IMR-90 (cell line): ENCODE measurements at regions not wholly inside any gene's neighbourhood (a gene's known extent, or its start where the extent isn't known, plus 50 kb on each side); places are given as distances from the start of the nearest gene placed in this dataset.

ENCODE experiments used
- ATAC-seq: fragments of 200-7000 bp; cut with Tn5 transposase; 2 replicates; pipeline ENCODE4 v1.9.1; 2020; ENCODE audit warnings: low read depth, mild to moderate bottlenecking, moderate library complexity
- BruUV-seq: library from RNA; stranded (reverse); fragments of 400-500 nt; replicated peaks from 2 replicates; lab custom pipeline; 2021; lab: Mats Ljungman, UMichigan
- CTCF ChIA-PET: fragments of 300-600 bp; formaldehyde crosslinking; extraction: SDS; loops from one replicate; lab custom pipeline; 2021; ENCODE audit warnings: antibody characterized with exemption; lab: Yijun Ruan, JAX
- POLR2A ChIA-PET: fragments of 300-600 bp; sonication (Branson Sonifier 250); formaldehyde crosslinking; loops from one replicate; lab custom pipeline; 2022; ENCODE audit warnings: antibody characterized with exemption; ENCODE audit not compliant: unreplicated experiment; lab: Charles Lee
- DNase-seq: peaks from one replicate; pipeline ENCODE4 v3.0.0; 2013
- H2AFZ ChIP-seq: replicated peaks from 2 replicates; pipeline ENCODE3; 2013; ENCODE audit warnings: low read length, mild to moderate bottlenecking; ENCODE audit not compliant: poor library complexity
- H2AK5ac ChIP-seq: 2 replicates; pipeline ENCODE4 v1.6.1; 2013; ENCODE audit warnings: low read depth, low read length, inconsistent platforms
- H2AK9ac ChIP-seq: replicated peaks from 2 replicates; pipeline ENCODE3; 2013; ENCODE audit warnings: mild to moderate bottlenecking, low read depth, low read length, moderate library complexity; ENCODE audit not compliant: poor library complexity
- H2BK120ac ChIP-seq: 2 replicates; pipeline ENCODE4 v1.6.1; 2013; ENCODE audit warnings: low read depth, low read length, inconsistent platforms
- H2BK15ac ChIP-seq: 3 replicates; pipeline ENCODE4 v1.6.1; 2013; ENCODE audit warnings: low read depth, low read length, inconsistent platforms
- H2BK20ac ChIP-seq: 2 replicates; pipeline ENCODE4 v1.6.1; 2013; ENCODE audit warnings: low read depth, mild to moderate bottlenecking, inconsistent platforms, low read length, moderate library complexity
- H2BK5ac ChIP-seq: 2 replicates; pipeline ENCODE4 v1.6.1; 2013; ENCODE audit warnings: mild to moderate bottlenecking, low read depth, low read length, inconsistent platforms; ENCODE audit not compliant: poor library complexity, severe bottlenecking
- H3K14ac ChIP-seq: replicated peaks from 2 replicates; pipeline ENCODE4 v1.6.1; 2013; ENCODE audit warnings: low read depth, low read length, inconsistent platforms
- H3K18ac ChIP-seq: 2 replicates; pipeline ENCODE4 v1.6.1; 2013; ENCODE audit warnings: low read depth, low read length, control low read depth
- H3K23ac ChIP-seq: 2 replicates; pipeline ENCODE4 v1.6.1; 2013; ENCODE audit warnings: low read depth, low read length, inconsistent platforms
- H3K27ac ChIP-seq: 2 replicates; pipeline ENCODE4 v1.5.1; 2013; ENCODE audit warnings: mild to moderate bottlenecking, control low read depth, low read length; ENCODE audit not compliant: insufficient read depth
- H3K27me3 ChIP-seq: 2 replicates; pipeline ENCODE4 v1.6.1; 2013; ENCODE audit warnings: low read length; ENCODE audit not compliant: control insufficient read depth, insufficient read depth
- H3K36me3 ChIP-seq: 2 replicates; pipeline ENCODE4 v1.6.1; 2013; ENCODE audit warnings: low read length, mixed read lengths; ENCODE audit not compliant: control insufficient read depth, insufficient read depth
- H3K4ac ChIP-seq: 2 replicates; pipeline ENCODE4 v1.6.1; 2013; ENCODE audit warnings: low read depth, low read length, inconsistent platforms
- H3K4me1 ChIP-seq: 2 replicates; pipeline ENCODE4 v1.6.1; 2013; ENCODE audit warnings: low read length, mixed read lengths; ENCODE audit not compliant: control insufficient read depth, insufficient read depth
- H3K4me2 ChIP-seq: 2 replicates; pipeline ENCODE4 v1.6.1; 2013; ENCODE audit warnings: low read depth, mild to moderate bottlenecking, control low read depth, low read length, moderate library complexity
- H3K4me3 ChIP-seq: 2 replicates; pipeline ENCODE4 v1.5.1; 2013; ENCODE audit warnings: low read depth, mild to moderate bottlenecking, control low read depth, low read length, moderate library complexity; ENCODE audit not compliant: insufficient read depth
- H3K56ac ChIP-seq: 2 replicates; pipeline ENCODE4 v1.6.1; 2013; ENCODE audit warnings: low read length, inconsistent platforms; ENCODE audit not compliant: insufficient read depth; ENCODE audit errors: extremely low read depth
- H3K79me1 ChIP-seq, 2 experiments: 2 replicates each; pipeline ENCODE4 v1.6.1; 2013; ENCODE audit warnings: low read length in 2 of 2, inconsistent platforms in 1 of 2, low read depth in 1 of 2
- H3K9ac ChIP-seq: 2 replicates; pipeline ENCODE4 v1.6.1; 2013; ENCODE audit warnings: low read depth, low read length, control low read depth
- H3K9me1 ChIP-seq: 2 replicates; pipeline ENCODE4 v1.6.1; 2013; ENCODE audit warnings: low read length, inconsistent platforms; ENCODE audit not compliant: insufficient read depth
- H3K9me3 ChIP-seq: 2 replicates; pipeline ENCODE4 v1.6.1; 2013; ENCODE audit warnings: low read length; ENCODE audit not compliant: control insufficient read depth, insufficient read depth
- H4K20me1 ChIP-seq: 2 replicates; pipeline ENCODE4 v1.6.1; 2013; ENCODE audit warnings: low read length, inconsistent platforms; ENCODE audit not compliant: insufficient read depth
- H4K5ac ChIP-seq: 2 replicates; pipeline ENCODE4 v1.6.1; 2013; ENCODE audit warnings: mild to moderate bottlenecking, low read depth, low read length, control low read depth
- H4K8ac ChIP-seq, 2 experiments: 2 replicates each; pipeline ENCODE4 v1.6.1; 2013; ENCODE audit warnings: low read depth in 2 of 2, low read length in 2 of 2, control low read depth in 1 of 2, inconsistent platforms in 1 of 2
- H4K91ac ChIP-seq: 2 replicates; pipeline ENCODE4 v1.6.1; 2013; ENCODE audit warnings: low read depth, low read length, inconsistent platforms; ENCODE audit not compliant: insufficient read depth
- BHLHE40 ChIP-seq: fragments of 150-350 bp; IDR thresholded peaks from 2 replicates; pipeline ENCODE4 v1.6.1; 2016; ENCODE audit warnings: mild to moderate bottlenecking, low read depth, low read length
- CEBPB ChIP-seq: IDR thresholded peaks from 2 replicates; pipeline ENCODE4 v1.6.1; 2012; ENCODE audit warnings: low read depth, low read length, improper control_type of control experiment
- CHD1 ChIP-seq: IDR thresholded peaks from 2 replicates; pipeline ENCODE4 v1.6.1; 2012; ENCODE audit warnings: low read depth, low read length, improper control_type of control experiment
- CTCF ChIP-seq: conservative IDR thresholded peaks from 2 replicates; pipeline ENCODE4 v1.5.1; 2012; ENCODE audit warnings: mild to moderate bottlenecking, low read depth, low read length, improper control_type of control experiment
- ELK1 ChIP-seq: fragments of 150-350 bp; IDR thresholded peaks from 2 replicates; pipeline ENCODE4 v1.6.1; 2016; ENCODE audit warnings: low read depth, mild to moderate bottlenecking, low read length, moderate library complexity, borderline replicate concordance
- FOS ChIP-seq: fragments of 150-350 bp; IDR thresholded peaks from 2 replicates; pipeline ENCODE4 v1.6.1; 2016; ENCODE audit warnings: low read depth, low read length
- MAFK ChIP-seq: IDR thresholded peaks from 2 replicates; pipeline ENCODE4 v1.6.1; 2012; ENCODE audit warnings: low read depth, low read length, improper control_type of control experiment
- MAZ ChIP-seq: IDR thresholded peaks from 2 replicates; pipeline ENCODE4 v1.6.1; 2012; ENCODE audit warnings: low read depth, mild to moderate bottlenecking, low read length, improper control_type of control experiment, moderate library complexity, borderline replicate concordance
- MXI1 ChIP-seq: IDR thresholded peaks from 2 replicates; pipeline ENCODE4 v1.6.1; 2012; ENCODE audit warnings: low read depth, mild to moderate bottlenecking, low read length, moderate library complexity, borderline replicate concordance
- NFE2L2 ChIP-seq: fragments of 150-350 bp; IDR thresholded peaks from 2 replicates; pipeline ENCODE4 v1.6.1; 2016; ENCODE audit warnings: low read depth, mild to moderate bottlenecking, low read length
- POLR2A ChIP-seq: IDR thresholded peaks from 2 replicates; pipeline ENCODE4 v1.6.1; 2012; ENCODE audit warnings: mild to moderate bottlenecking, low read depth, low read length
- RAD21 ChIP-seq: IDR thresholded peaks from 2 replicates; pipeline ENCODE4 v1.6.1; 2012; ENCODE audit warnings: low read length, improper control_type of control experiment
- RCOR1 ChIP-seq: IDR thresholded peaks from 2 replicates; pipeline ENCODE4 v1.6.1; 2012; ENCODE audit warnings: mild to moderate bottlenecking, low read length, improper control_type of control experiment; ENCODE audit not compliant: insufficient replicate concordance
- RFX5 ChIP-seq: IDR thresholded peaks from 2 replicates; pipeline ENCODE4 v1.8.0; 2012; ENCODE audit warnings: low read depth, mild to moderate bottlenecking, low read length, moderate library complexity
- SMC3 ChIP-seq: fragments of 150-350 bp; IDR thresholded peaks from 2 replicates; pipeline ENCODE4 v1.6.1; 2016; ENCODE audit warnings: low read depth, mild to moderate bottlenecking, antibody characterized with exemption, low read length, moderate library complexity
- USF2 ChIP-seq: fragments of 150-350 bp; IDR thresholded peaks from 2 replicates; pipeline ENCODE4 v1.6.1; 2017; ENCODE audit warnings: mild to moderate bottlenecking, antibody characterized with exemption, low read length, low read depth
- WGBS, 2 experiments: methylation state at CpG; one replicate each; pipeline versions ENCODE4 v1.1.5 to v1.1.7; 2013; ENCODE audit warnings: missing lambda C conversion rate in 2 of 2; ENCODE audit not compliant: insufficient read length in 1 of 2; ENCODE audit errors: extremely low coverage in 2 of 2; 5-methylcytosine and 5-hydroxymethylcytosine counted together
- dilution Hi-C: fragments of 300-500 bp; cut with HindIII; formaldehyde crosslinking; loops from one replicate; pipeline ENCODE4 v1.14.3; 2018; ENCODE audit warnings: low sequenced_read_pairs; ENCODE audit not compliant: unreplicated experiment
- in situ Hi-C: fragments of 300-500 bp; cut with MboI; formaldehyde crosslinking; loops from 3 replicates; pipeline ENCODE4 v1.14.3; 2019; ENCODE audit warnings: low sequenced_read_pairs, inconsistent platforms, mixed read lengths
- intact Hi-C: fragments of 100-400 bp; cut with micrococcal nuclease; formaldehyde crosslinking; loops from 2 replicates; pipeline ENCODE4 v1.10.0; 2022

GRCh38 chr5:168073311-168073710 lies 218.1 kb upstream of the WWC1 start:
- Histone ChIP-seq H3K36me3 (no peaks in the 10 kb centered on the region), H3K56ac (no peak overlapping the region), H3K4ac (no peak overlapping the region), H2BK120ac (no peak overlapping the region), H2AK9ac (no peak overlapping the region), H2BK5ac (no peak overlapping the region), H3K9me1 (no peaks in the 10 kb centered on the region), H4K5ac (no peak overlapping the region), H3K4me3 (no peak overlapping the region), H2AK5ac (no peak overlapping the region), H2AFZ (no peak overlapping the region), H3K79me1 (no peaks in the 10 kb centered on the region), H3K18ac (no peak overlapping the region), H3K14ac (no peak overlapping the region), H4K20me1 (no peaks in the 10 kb centered on the region), H2BK15ac (no peak overlapping the region), H4K8ac (no peak overlapping the region), H3K4me1 (no peaks in the 10 kb centered on the region), H3K27ac (no peak overlapping the region), H3K9ac (no peak overlapping the region), H3K4me2 (no peak overlapping the region), H2BK20ac (no peak overlapping the region), H4K91ac (no peak overlapping the region), H3K23ac (no peak overlapping the region), H3K9me3 (no peaks in the 10 kb centered on the region), H3K27me3 (no peaks in the 10 kb centered on the region)
- no TSS peak for BruUV-seq
- CTCF ChIA-PET, result no interaction called here
- in situ Hi-C loops, result no loop called here
- TF ChIP-seq ELK1, result no peak
- no peak for TF ChIP-seq MXI1
- TF ChIP-seq MAFK, result no peak
- TF ChIP-seq CTCF, result no peak
- no peak for TF ChIP-seq FOS
- TF ChIP-seq POLR2A, result no peak
- no peak for TF ChIP-seq MAZ
- no peak for TF ChIP-seq USF2
- TF ChIP-seq CEBPB, result no peak
- no peak for TF ChIP-seq SMC3
- no peak for TF ChIP-seq NFE2L2
- no peak for TF ChIP-seq BHLHE40
- TF ChIP-seq RFX5, result no peak
- TF ChIP-seq RCOR1, result no peak
- TF ChIP-seq CHD1, result no peak
- no peak for TF ChIP-seq RAD21
- intact Hi-C loops, result no loop called here
- POLR2A ChIA-PET, result no interaction called here
- WGBS, 2 experiments, result 100% methylated on average over 1 of the region's 5 CpGs; no CpG with 5 or more reads in 1 of the 2 experiments
- no peak for ATAC-seq
- DNase-seq, result no peak
- dilution Hi-C loops, result no loop called here
